DMS114 treated with DMSO at 0.1 percent for 48 hours (cell line): ENCODE measurements at regions not wholly inside any gene's neighbourhood (a gene's known extent, or its start where the extent isn't known, plus 50 kb on each side); places are given as distances from the start of the nearest gene placed in this dataset.
"Not testable (repeated sequence)": the region's sequence is repeated elsewhere in the genome, so short reads cannot be mapped to it uniquely, and the experiment has no call there.

Experiments used
- DNase-seq: peaks from one replicate; lab custom pipeline; 2025; ENCODE audit not compliant: unreplicated experiment; lab: John Stamatoyannopoulos, UW

GRCh38 chr1:82800721-82801120, 1000.0 kb downstream of the ADGRL2 start:
- DNase-seq, result no peak

- no peak for DNase-seq
Observed at GRCh38 chr1:82799261-82799660, 998.5 kb downstream of the ADGRL2 start.

- DNase-seq, result no peak
Observed at GRCh38 chr1:82795508-82796149, 994.9 kb downstream of the ADGRL2 start.

GRCh38 chr1:82792151-82792550, 991.4 kb downstream of the ADGRL2 start:
- no peak for DNase-seq

- no peak for DNase-seq
Observed at GRCh38 chr1:82790556-82790955, 989.8 kb downstream of the ADGRL2 start.

GRCh38 chr1:82788660-82789059, 987.9 kb downstream of the ADGRL2 start:
- DNase-seq, result no peak

- DNase-seq, result no peak
Observed at GRCh38 chr1:82788038-82788437, 987.3 kb downstream of the ADGRL2 start.

GRCh38 chr1:82786883-82787282, 986.1 kb downstream of the ADGRL2 start:
- no peak for DNase-seq

GRCh38 chr1:82785268-82785790, 984.6 kb downstream of the ADGRL2 start:
- no peak for DNase-seq

- no peak for DNase-seq
Observed at GRCh38 chr1:82783044-82783443, 982.3 kb downstream of the ADGRL2 start.

GRCh38 chr1:82782599-82782998, 981.9 kb downstream of the ADGRL2 start:
- no peak for DNase-seq

GRCh38 chr1:82778612-82779011, 977.9 kb downstream of the ADGRL2 start:
- no peak for DNase-seq

GRCh38 chr1:82777240-82777639, 976.5 kb downstream of the ADGRL2 start:
- no peak for DNase-seq

- not testable (repeated sequence) for DNase-seq
Observed at GRCh38 chr1:82776730-82777129, 976.0 kb downstream of the ADGRL2 start.

- no peak for DNase-seq
Observed at GRCh38 chr1:82775406-82776000, 974.8 kb downstream of the ADGRL2 start.

- no peak for DNase-seq
Observed at GRCh38 chr1:82762829-82763532, 962.2 kb downstream of the ADGRL2 start.

GRCh38 chr1:82759035-82759434, 958.3 kb downstream of the ADGRL2 start:
- no peak for DNase-seq

GRCh38 chr1:82755671-82756070, 954.9 kb downstream of the ADGRL2 start:
- no peak for DNase-seq

GRCh38 chr1:82755191-82755590, 954.5 kb downstream of the ADGRL2 start:
- no peak for DNase-seq

GRCh38 chr1:82752046-82752445, 951.3 kb downstream of the ADGRL2 start:
- no peak for DNase-seq

- DNase-seq, result no peak
Observed at GRCh38 chr1:82733645-82734044, 932.9 kb downstream of the ADGRL2 start.

GRCh38 chr1:82731216-82731615, 930.5 kb downstream of the ADGRL2 start:
- DNase-seq, result no peak
